Type B pancreatic cell (in vitro differentiated cells): ENCODE measurements at regions not wholly inside any gene's neighbourhood (a gene's known extent, or its start where the extent isn't known, plus 50 kb on each side); places are given as distances from the start of the nearest gene placed in this dataset.

ENCODE experiments used
- DNase-seq: peaks from one replicate; pipeline ENCODE4 v3.0.0; 2021; ENCODE audit warnings: mixed read lengths; ENCODE audit not compliant: unreplicated experiment; ENCODE audit errors: extremely low spot score
- H3K27ac Mint-ChIP-seq: 2 replicates; pipeline ENCODE4 v1.8.0; 2021; ENCODE audit warnings: mild to moderate bottlenecking, mixed read lengths
- H3K27me3 Mint-ChIP-seq: 2 replicates; pipeline ENCODE4 v1.8.0; 2021; ENCODE audit warnings: mixed read lengths
- H3K36me3 Mint-ChIP-seq: 2 replicates; pipeline ENCODE4 v1.8.0; 2021; ENCODE audit warnings: mixed read lengths
- H3K4me1 Mint-ChIP-seq: one replicate; pipeline ENCODE4 v1.8.0; 2021; ENCODE audit warnings: mixed read lengths; ENCODE audit not compliant: unreplicated experiment
- H3K4me3 Mint-ChIP-seq: 2 replicates; pipeline ENCODE4 v1.8.0; 2021; ENCODE audit warnings: mild to moderate bottlenecking, mixed read lengths
- H3K9me3 Mint-ChIP-seq: 2 replicates; pipeline ENCODE4 v1.8.0; 2021; ENCODE audit warnings: mixed read lengths
- TF ChIP-seq, protein P1 (sequence below): fragments of 200-600 bp; sonication (generic); conservative IDR thresholded peaks from 2 replicates; pipeline ENCODE4 v1.5.0; 2021; ENCODE audit warnings: antibody characterized with exemption, mild to moderate bottlenecking

DNA sequence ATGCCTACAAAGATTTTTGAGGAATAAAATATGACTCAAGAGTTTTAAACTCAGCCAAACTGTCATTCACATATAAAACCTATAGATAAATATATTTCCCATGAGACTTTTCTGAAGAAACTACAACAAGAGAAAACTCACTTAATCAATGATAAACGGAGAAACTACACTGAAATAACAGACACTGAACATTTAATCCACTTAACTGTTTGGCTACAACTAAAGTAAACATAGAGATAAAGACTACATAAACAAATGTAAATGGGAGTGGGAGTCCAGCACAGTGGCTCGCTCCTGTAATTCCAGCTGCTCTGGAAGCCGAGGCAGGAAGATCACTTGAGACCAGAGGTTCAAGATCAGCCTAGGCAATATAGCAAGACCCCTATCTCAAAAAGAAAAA lies 79.2 kb downstream of the MEX3B start:
- DNase-seq: no peak

GRCh38 chr15:81962482-81962881 lies 83.3 kb downstream of the MEX3B start:
- TF ChIP-seq, protein P1, sequence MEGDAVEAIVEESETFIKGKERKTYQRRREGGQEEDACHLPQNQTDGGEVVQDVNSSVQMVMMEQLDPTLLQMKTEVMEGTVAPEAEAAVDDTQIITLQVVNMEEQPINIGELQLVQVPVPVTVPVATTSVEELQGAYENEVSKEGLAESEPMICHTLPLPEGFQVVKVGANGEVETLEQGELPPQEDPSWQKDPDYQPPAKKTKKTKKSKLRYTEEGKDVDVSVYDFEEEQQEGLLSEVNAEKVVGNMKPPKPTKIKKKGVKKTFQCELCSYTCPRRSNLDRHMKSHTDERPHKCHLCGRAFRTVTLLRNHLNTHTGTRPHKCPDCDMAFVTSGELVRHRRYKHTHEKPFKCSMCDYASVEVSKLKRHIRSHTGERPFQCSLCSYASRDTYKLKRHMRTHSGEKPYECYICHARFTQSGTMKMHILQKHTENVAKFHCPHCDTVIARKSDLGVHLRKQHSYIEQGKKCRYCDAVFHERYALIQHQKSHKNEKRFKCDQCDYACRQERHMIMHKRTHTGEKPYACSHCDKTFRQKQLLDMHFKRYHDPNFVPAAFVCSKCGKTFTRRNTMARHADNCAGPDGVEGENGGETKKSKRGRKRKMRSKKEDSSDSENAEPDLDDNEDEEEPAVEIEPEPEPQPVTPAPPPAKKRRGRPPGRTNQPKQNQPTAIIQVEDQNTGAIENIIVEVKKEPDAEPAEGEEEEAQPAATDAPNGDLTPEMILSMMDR: no peak
- H3K4me1 Mint-ChIP-seq: no peaks in the 10 kb centered on the region
- H3K9me3 Mint-ChIP-seq: no peaks in the 10 kb centered on the region
- H3K27me3 Mint-ChIP-seq: no peaks in the 10 kb centered on the region
- H3K4me3 Mint-ChIP-seq: no peak overlapping the region
- no peak overlapping the region for H3K27ac Mint-ChIP-seq
- DNase-seq: no peak
- H3K36me3 Mint-ChIP-seq: peaks cover 4% of the 10 kb centered on the region

More for the DNA sequence above, 79.2 kb downstream of the MEX3B start:
- no peaks in the 10 kb centered on the region for H3K27me3 Mint-ChIP-seq
- peaks cover 4% of the 10 kb centered on the region for H3K36me3 Mint-ChIP-seq
- no peak overlapping the region for H3K27ac Mint-ChIP-seq
- no peak overlapping the region for H3K4me3 Mint-ChIP-seq
- no peaks in the 10 kb centered on the region for H3K9me3 Mint-ChIP-seq
- TF ChIP-seq, protein P1: no peak
- H3K4me1 Mint-ChIP-seq: no peaks in the 10 kb centered on the region

- Mint-ChIP-seq H3K36me3 (no peaks in the 10 kb centered on the region), H3K27me3 (no peaks in the 10 kb centered on the region), H3K4me1 (peaks cover 4% of the 10 kb centered on the region), H3K4me3 (no peak overlapping the region), H3K27ac (no peak overlapping the region), H3K9me3 (no peaks in the 10 kb centered on the region)
- DNase-seq: no peak
- TF ChIP-seq, protein P1: no peak
Measured at GRCh38 chr15:81959196-81959595, 86.6 kb downstream of the MEX3B start.

- no peak for DNase-seq
- Mint-ChIP-seq H3K4me3 (no peak overlapping the region), H3K36me3 (no peaks in the 10 kb centered on the region), H3K27me3 (no peaks in the 10 kb centered on the region), H3K9me3 (no peaks in the 10 kb centered on the region), H3K27ac (no peak overlapping the region), H3K4me1 (peaks cover 4% of the 10 kb centered on the region)
- TF ChIP-seq, protein P1: no peak
Measured at GRCh38 chr15:81957698-81958097, 88.1 kb downstream of the MEX3B start.

DNA sequence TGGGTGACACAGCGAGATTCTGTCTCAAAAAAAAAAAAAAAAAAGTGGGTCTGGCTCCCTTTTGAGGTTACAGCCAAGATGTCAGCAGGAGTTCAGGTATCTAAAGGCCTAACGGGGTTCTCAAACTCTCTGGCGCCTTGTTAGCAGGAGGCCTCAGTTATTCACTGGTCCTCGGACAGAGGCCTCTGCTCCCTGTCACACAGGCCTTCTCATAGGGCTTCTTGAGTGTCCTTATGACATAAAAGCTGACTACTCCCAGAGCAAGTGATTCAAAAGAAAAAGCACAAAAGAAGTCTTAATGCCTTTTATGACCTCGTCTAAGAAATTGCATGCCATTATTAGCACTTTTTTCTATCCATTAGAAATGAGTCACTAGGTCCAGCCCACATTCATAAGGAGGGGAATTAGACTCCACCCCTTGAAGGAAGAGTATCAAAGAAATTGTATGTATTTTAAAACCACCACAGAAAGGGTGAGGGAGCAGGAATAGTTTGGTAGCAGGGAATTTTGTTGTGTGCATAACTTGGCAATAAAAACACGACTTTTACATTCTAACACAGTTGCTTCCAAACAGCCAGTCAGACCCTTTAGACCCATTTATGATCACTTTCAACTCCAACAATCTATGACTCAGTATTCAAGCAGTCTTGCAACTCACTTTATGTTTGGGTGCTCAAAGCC lies 90.3 kb downstream of the MEX3B start:
- no peak for DNase-seq
- Mint-ChIP-seq H3K27me3 (no peaks in the 10 kb centered on the region), H3K36me3 (no peaks in the 10 kb centered on the region), H3K27ac (peak overlapping the region; percentile 20), H3K4me1 (peaks cover 4% of the 10 kb centered on the region), H3K9me3 (no peaks in the 10 kb centered on the region), H3K4me3 (no peak overlapping the region)
- TF ChIP-seq, protein P1: no peak
